Progenitor cell of endocrine pancreas (in vitro differentiated cells): ENCODE measurements at regions not wholly inside any gene's neighbourhood (a gene's known extent, or its start where the extent isn't known, plus 50 kb on each side); places are given as distances from the start of the nearest gene placed in this dataset.

Source experiments
- DNase-seq: peaks from one replicate; pipeline ENCODE4 v3.0.0; 2021; ENCODE audit warnings: low spot score; ENCODE audit not compliant: unreplicated experiment
- H3K27ac Mint-ChIP-seq: 2 replicates; pipeline ENCODE4 v1.8.0; 2021; ENCODE audit warnings: mild to moderate bottlenecking, moderate library complexity, mixed read lengths
- H3K27me3 Mint-ChIP-seq: 2 replicates; pipeline ENCODE4 v1.8.0; 2021; ENCODE audit warnings: mixed read lengths
- H3K36me3 Mint-ChIP-seq: 2 replicates; pipeline ENCODE4 v1.8.0; 2022; ENCODE audit warnings: mixed read lengths; ENCODE audit not compliant: insufficient read depth
- H3K4me1 Mint-ChIP-seq: 2 replicates; pipeline ENCODE4 v1.8.0; 2021; ENCODE audit warnings: low read depth, mixed read lengths
- H3K4me3 Mint-ChIP-seq: 2 replicates; pipeline ENCODE4 v1.8.0; 2021; ENCODE audit warnings: low read depth, mild to moderate bottlenecking, moderate library complexity, mixed read lengths
- H3K9me3 Mint-ChIP-seq: 2 replicates; pipeline ENCODE4 v1.8.0; 2021; ENCODE audit warnings: low read depth, mixed read lengths
- TF ChIP-seq, protein P1 (sequence below): fragments of 200-600 bp; sonication (generic); IDR thresholded peaks from one replicate; pipeline ENCODE4 v1.5.0; 2021; ENCODE audit warnings: antibody characterized with exemption, mild to moderate bottlenecking; ENCODE audit not compliant: unreplicated experiment

- H3K9me3 Mint-ChIP-seq: no peaks in the 10 kb centered on the region
- H3K4me3 Mint-ChIP-seq: no peak overlapping the region
- H3K4me1 Mint-ChIP-seq: peaks cover under 1% of the 10 kb centered on the region
- DNase-seq: no peak
- H3K27me3 Mint-ChIP-seq: no peaks in the 10 kb centered on the region
- TF ChIP-seq, protein P1, sequence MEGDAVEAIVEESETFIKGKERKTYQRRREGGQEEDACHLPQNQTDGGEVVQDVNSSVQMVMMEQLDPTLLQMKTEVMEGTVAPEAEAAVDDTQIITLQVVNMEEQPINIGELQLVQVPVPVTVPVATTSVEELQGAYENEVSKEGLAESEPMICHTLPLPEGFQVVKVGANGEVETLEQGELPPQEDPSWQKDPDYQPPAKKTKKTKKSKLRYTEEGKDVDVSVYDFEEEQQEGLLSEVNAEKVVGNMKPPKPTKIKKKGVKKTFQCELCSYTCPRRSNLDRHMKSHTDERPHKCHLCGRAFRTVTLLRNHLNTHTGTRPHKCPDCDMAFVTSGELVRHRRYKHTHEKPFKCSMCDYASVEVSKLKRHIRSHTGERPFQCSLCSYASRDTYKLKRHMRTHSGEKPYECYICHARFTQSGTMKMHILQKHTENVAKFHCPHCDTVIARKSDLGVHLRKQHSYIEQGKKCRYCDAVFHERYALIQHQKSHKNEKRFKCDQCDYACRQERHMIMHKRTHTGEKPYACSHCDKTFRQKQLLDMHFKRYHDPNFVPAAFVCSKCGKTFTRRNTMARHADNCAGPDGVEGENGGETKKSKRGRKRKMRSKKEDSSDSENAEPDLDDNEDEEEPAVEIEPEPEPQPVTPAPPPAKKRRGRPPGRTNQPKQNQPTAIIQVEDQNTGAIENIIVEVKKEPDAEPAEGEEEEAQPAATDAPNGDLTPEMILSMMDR: no peak
- no peaks in the 10 kb centered on the region for H3K36me3 Mint-ChIP-seq
- H3K27ac Mint-ChIP-seq: no peak overlapping the region
Measured at GRCh38 chr21:27366646-27367235, 399.9 kb upstream of the ADAMTS5 start.

GRCh38 chr21:27366036-27366435 lies 399.1 kb upstream of the ADAMTS5 start:
- H3K4me3 Mint-ChIP-seq: no peak overlapping the region
- no peak overlapping the region for H3K27ac Mint-ChIP-seq
- TF ChIP-seq, protein P1: no peak
- no peaks in the 10 kb centered on the region for H3K4me1 Mint-ChIP-seq
- H3K27me3 Mint-ChIP-seq: no peaks in the 10 kb centered on the region
- H3K9me3 Mint-ChIP-seq: no peaks in the 10 kb centered on the region
- no peak for DNase-seq
- no peaks in the 10 kb centered on the region for H3K36me3 Mint-ChIP-seq

- Mint-ChIP-seq H3K27ac (no peak overlapping the region), H3K36me3 (no peaks in the 10 kb centered on the region), H3K4me1 (no peaks in the 10 kb centered on the region), H3K9me3 (no peaks in the 10 kb centered on the region), H3K27me3 (no peaks in the 10 kb centered on the region), H3K4me3 (no peak overlapping the region)
- TF ChIP-seq, protein P1: no peak
- DNase-seq: no peak
Measured at GRCh38 chr21:27365394-27365793, 398.5 kb upstream of the ADAMTS5 start.

- no peak overlapping the region for H3K4me3 Mint-ChIP-seq
- H3K4me1 Mint-ChIP-seq: peaks cover 3% of the 10 kb centered on the region
- H3K9me3 Mint-ChIP-seq: no peaks in the 10 kb centered on the region
- TF ChIP-seq, protein P1: no peak
- H3K27ac Mint-ChIP-seq: no peak overlapping the region
- H3K27me3 Mint-ChIP-seq: no peaks in the 10 kb centered on the region
- DNase-seq: no peak
- no peaks in the 10 kb centered on the region for H3K36me3 Mint-ChIP-seq
Measured at GRCh38 chr21:27363719-27364477, 397.0 kb upstream of the ADAMTS5 start.

DNA sequence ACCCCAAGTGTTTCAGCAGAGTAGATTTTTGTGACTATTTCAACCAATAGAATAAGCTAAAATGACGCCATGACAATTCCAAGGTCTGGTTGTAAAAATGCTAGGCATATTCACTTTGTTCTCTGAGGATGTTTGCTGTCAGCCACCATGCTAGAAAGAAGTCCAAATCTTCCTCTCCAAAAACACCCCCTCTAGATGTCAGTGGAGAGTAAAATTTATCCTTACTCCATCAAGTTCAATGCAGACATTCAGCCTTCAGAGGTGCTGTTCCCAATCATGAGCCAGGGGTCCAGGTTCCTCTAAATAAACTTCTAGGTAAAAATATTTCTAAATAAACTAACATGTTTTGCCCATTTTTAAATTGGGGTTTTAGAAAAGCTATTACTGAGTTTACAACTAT lies 395.4 kb upstream of the ADAMTS5 start:
- DNase-seq: no peak
- TF ChIP-seq, protein P1: no peak
- no peaks in the 10 kb centered on the region for H3K27me3 Mint-ChIP-seq
- H3K36me3 Mint-ChIP-seq: no peaks in the 10 kb centered on the region
- no peak overlapping the region for H3K27ac Mint-ChIP-seq
- no peak overlapping the region for H3K4me3 Mint-ChIP-seq
- H3K9me3 Mint-ChIP-seq: no peaks in the 10 kb centered on the region
- peaks cover 3% of the 10 kb centered on the region for H3K4me1 Mint-ChIP-seq
